Stomach (tissue), 8 donors: ENCODE measurements at regions not wholly inside any gene's neighbourhood (a gene's known extent, or its start where the extent isn't known, plus 50 kb on each side); places are given as distances from the start of the nearest gene placed in this dataset.

Experiments used
- DNase-seq, 2 donors: peaks; one replicate each; pipeline versions ENCODE4 v3.0.0 to v3.0.0-alpha.2; 2013 to 2019
- H3K27ac ChIP-seq, 5 donors: fragments of 200-600 bp in 4 of 5; sonication (generic) in 4 of 5; one replicate each; pipeline ENCODE4 v1.5.1; 2013 to 2019; ENCODE audit warnings: mild to moderate bottlenecking in 1 of 5, moderate library complexity in 1 of 5
- H3K27me3 ChIP-seq, 3 donors: fragments of 200-600 bp; sonication (generic); one replicate each; pipeline ENCODE4 v1.5.1; 2017 to 2019; ENCODE audit warnings: mixed run types in 1 of 3
- H3K36me3 ChIP-seq, 4 donors: fragments of 200-600 bp; sonication (generic); 1 replicate in 3 of 4; 2 replicates in 1 of 4; pipeline ENCODE4 v1.5.1; 2016 to 2019
- H3K4me1 ChIP-seq, 4 donors: fragments of 200-600 bp; sonication (generic); one replicate each; pipeline ENCODE4 v1.5.1; 2016 to 2019
- H3K4me3 ChIP-seq, 4 donors: fragments of 200-600 bp; sonication (generic) in 3 of 4; one replicate each; pipeline ENCODE4 v1.5.1; 2016 to 2019; ENCODE audit warnings: mild to moderate bottlenecking in 1 of 4
- H3K9me3 ChIP-seq, 4 donors: fragments of 200-600 bp; sonication (generic); one replicate each; pipeline ENCODE4 v1.5.1; 2016 to 2019
- CTCF ChIP-seq, 7 experiments: fragments of 450-650 bp in 4 of 7; fragments of 200-600 bp in 3 of 7; sonication (generic) in 3 of 7; IDR thresholded peaks; one replicate each; pipeline ENCODE4 v1.5.1; 2016 to 2019; ENCODE audit warnings: antibody characterized with exemption in 7 of 7, control low read depth in 2 of 7, mild to moderate bottlenecking in 1 of 7
- EP300 ChIP-seq: sonication (generic); formaldehyde crosslinking; IDR thresholded peaks from one replicate; pipeline ENCODE4 v1.6.1; 2017; ENCODE audit warnings: antibody characterized with exemption
- POLR2A ChIP-seq, 4 donors: fragments of 450-650 bp; IDR thresholded peaks; one replicate each; pipeline ENCODE4 v1.6.1; 2016; ENCODE audit warnings: antibody characterized with exemption in 4 of 4, control low read depth in 2 of 4, mild to moderate bottlenecking in 1 of 4, moderate library complexity in 1 of 4
- POLR2AphosphoS5 ChIP-seq, 3 donors: sonication (generic); formaldehyde crosslinking; IDR thresholded peaks; one replicate each; pipeline ENCODE4 v1.6.1; 2016; ENCODE audit warnings: antibody characterized with exemption in 3 of 3
- WGBS, 5 donors: extraction: QIAGEN DNeasy Blood & Tissue Kit in 3 of 5; methylation state at CpG; one replicate each; pipeline versions ENCODE4 v1.1.5 to v1.1.7; 2013 to 2018; 5-methylcytosine and 5-hydroxymethylcytosine counted together
- intact Hi-C: fragments of 100-400 bp; cut with DNase I; formaldehyde crosslinking; loops from one replicate; pipeline ENCODE4 v1.15.1; 2023; ENCODE audit warnings: low total_unique reads
- donor health status: healthy with polysubstance abuse.
- donor health status: Bipolar disorder and iron deficiency.
- donor health status: healthy.

GRCh38 chr6:86793649-86794048 lies 143.7 kb upstream of the HTR1E start:
- no peaks in the 10 kb centered on the region for H3K27me3 ChIP-seq
- no peak for DNase-seq
- no peaks in the 10 kb centered on the region for H3K36me3 ChIP-seq
- H3K9me3 ChIP-seq: peaks cover 0 to 22% (median 8%) of the 10 kb centered on the region in 4 donors
- H3K4me1 ChIP-seq: no peaks in the 10 kb centered on the region
- no peak overlapping the region for H3K27ac ChIP-seq
- H3K4me3 ChIP-seq: no peak overlapping the region
- intact Hi-C loops: no loop called here
- no peak for TF ChIP-seq EP300
- TF ChIP-seq POLR2A (IDR thresholded peaks at IDR 0.05): no peak
- TF ChIP-seq CTCF (IDR thresholded peaks at IDR 0.05): no peak
- TF ChIP-seq POLR2AphosphoS5 (IDR thresholded peaks at IDR 0.05): no peak
- WGBS, 5 donors: 33 to 84% (median 66%) methylated on average over 1 of the region's 1 CpG

GRCh38 chr6:86791476-86791875 lies 145.9 kb upstream of the HTR1E start:
- peaks cover 0 to 12% (median 6%) of the 10 kb centered on the region in 4 donors for H3K9me3 ChIP-seq
- no peak overlapping the region for H3K27ac ChIP-seq
- intact Hi-C loops: no loop called here
- no peaks in the 10 kb centered on the region for H3K27me3 ChIP-seq
- WGBS, 5 donors: 85 to 95% (median 92%) methylated on average over 1 of the region's 1 CpG
- no peaks in the 10 kb centered on the region for H3K4me1 ChIP-seq
- no peak overlapping the region for H3K4me3 ChIP-seq
- DNase-seq: no peak
- TF ChIP-seq CTCF (IDR thresholded peaks at IDR 0.05) (no peak), POLR2AphosphoS5 (IDR thresholded peaks at IDR 0.05) (no peak), EP300 (no peak), POLR2A (IDR thresholded peaks at IDR 0.05) (no peak)
- no peaks in the 10 kb centered on the region for H3K36me3 ChIP-seq

- Histone ChIP-seq H3K9me3 (no peaks in the 10 kb centered on the region), H3K36me3 (no peaks in the 10 kb centered on the region), H3K27me3 (no peaks in the 10 kb centered on the region), H3K27ac (no peak overlapping the region), H3K4me1 (no peaks in the 10 kb centered on the region), H3K4me3 (no peak overlapping the region)
- no peak for DNase-seq
- 39 to 55% (median 52%) methylated on average over 2 of the region's 2 CpGs for WGBS, 5 donors
- intact Hi-C loops: no loop called here
- TF ChIP-seq CTCF (IDR thresholded peaks at IDR 0.05): no peak
- TF ChIP-seq POLR2AphosphoS5 (IDR thresholded peaks at IDR 0.05): no peak
- TF ChIP-seq POLR2A (IDR thresholded peaks at IDR 0.05): no peak
- TF ChIP-seq EP300: no peak
These were observed 147.4 kb upstream of the HTR1E start for GRCh38 chr6:86789779-86790411.

GRCh38 chr6:86782328-86782727 lies 155.0 kb upstream of the HTR1E start:
- TF ChIP-seq POLR2AphosphoS5 (IDR thresholded peaks at IDR 0.05) (no peak), CTCF (IDR thresholded peaks at IDR 0.05) (no peak), EP300 (no peak)
- Histone ChIP-seq H3K4me1 (no peaks in the 10 kb centered on the region), H3K9me3 (no peaks in the 10 kb centered on the region), H3K27me3 (no peaks in the 10 kb centered on the region), H3K36me3 (no peaks in the 10 kb centered on the region), H3K4me3 (no peak overlapping the region), H3K27ac (no peak overlapping the region)
- intact Hi-C loops: no loop called here
- peak in 1 of 2 donors; percentile 7 for DNase-seq
